GM21360 (cell line): ENCODE measurements at regions not wholly inside any gene's neighbourhood (a gene's known extent, or its start where the extent isn't known, plus 50 kb on each side); places are given as distances from the start of the nearest gene placed in this dataset.
"Not testable (repeated sequence)": the region's sequence is repeated elsewhere in the genome, so short reads cannot be mapped to it uniquely, and the experiment has no call there.

ENCODE experiments used
- ATAC-seq: cut with Tn5 transposase; IDR thresholded peaks from one replicate; pipeline ENCODE4 v1.9.1; 2021; ENCODE audit warnings: mild to moderate bottlenecking, moderate library complexity; ENCODE audit not compliant: unreplicated experiment

DNA sequence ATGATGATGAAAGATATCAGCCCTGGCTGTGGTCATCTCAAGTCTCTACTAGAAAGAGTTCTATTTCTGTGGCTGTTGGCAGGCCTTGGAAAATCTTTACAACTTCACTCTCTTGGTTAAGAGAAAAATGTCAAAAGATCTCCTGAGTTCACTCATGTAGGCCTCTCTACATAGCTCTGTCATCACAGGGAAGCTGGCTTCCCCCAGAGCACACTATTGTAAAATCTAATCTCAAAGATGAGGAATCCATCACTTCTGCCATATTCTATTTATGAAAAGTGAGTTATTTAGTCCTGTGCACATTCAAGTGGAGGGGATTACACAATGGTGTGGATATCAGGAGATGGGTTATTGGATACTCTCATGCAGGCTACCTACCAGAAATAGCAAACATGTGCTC, 388.4 kb upstream of the HS3ST1 start:
- ATAC-seq: no peak

DNA sequence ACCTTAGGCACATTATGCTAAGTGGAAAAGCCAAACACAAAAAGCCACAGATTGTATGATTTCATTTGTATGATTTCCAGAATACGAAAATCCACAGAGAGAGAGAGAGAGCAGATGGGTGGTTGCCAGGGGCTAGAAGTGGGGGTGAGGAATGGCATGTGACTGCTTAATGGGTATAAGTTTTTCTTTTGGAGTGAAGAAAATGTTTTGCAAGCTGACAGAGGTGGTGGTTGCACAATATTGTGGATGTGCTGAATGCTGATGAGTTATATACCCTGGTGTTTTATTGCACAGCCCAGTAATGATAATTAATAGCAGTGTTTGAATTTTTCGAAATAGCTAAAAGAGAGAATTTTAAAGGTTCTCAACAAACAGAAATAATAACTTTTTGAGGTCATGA, 386.1 kb upstream of the HS3ST1 start:
- no peak for ATAC-seq

DNA sequence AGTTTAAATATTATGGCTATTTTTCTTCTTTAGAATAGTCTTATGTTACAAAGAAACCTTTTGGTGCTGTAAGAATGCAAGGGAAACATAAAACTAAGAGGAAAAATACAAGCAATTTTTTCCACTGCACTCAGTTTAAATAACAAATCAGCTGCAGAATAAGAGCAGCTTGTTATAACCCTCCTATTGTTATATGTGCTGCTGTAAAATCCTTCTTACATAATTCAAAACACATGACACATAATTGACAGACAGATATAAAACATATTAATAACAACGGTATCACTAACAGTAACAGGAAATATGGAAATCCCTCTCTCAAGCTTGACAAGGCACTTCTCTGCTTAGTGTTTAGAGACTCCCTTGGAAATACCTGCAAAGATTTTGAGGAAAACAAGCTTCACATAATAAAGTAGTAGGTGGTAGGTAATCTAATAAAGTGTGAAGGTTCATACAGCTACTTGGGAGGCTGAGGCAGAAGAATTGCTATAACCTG, 385.3 kb upstream of the HS3ST1 start:
- ATAC-seq: no peak

DNA sequence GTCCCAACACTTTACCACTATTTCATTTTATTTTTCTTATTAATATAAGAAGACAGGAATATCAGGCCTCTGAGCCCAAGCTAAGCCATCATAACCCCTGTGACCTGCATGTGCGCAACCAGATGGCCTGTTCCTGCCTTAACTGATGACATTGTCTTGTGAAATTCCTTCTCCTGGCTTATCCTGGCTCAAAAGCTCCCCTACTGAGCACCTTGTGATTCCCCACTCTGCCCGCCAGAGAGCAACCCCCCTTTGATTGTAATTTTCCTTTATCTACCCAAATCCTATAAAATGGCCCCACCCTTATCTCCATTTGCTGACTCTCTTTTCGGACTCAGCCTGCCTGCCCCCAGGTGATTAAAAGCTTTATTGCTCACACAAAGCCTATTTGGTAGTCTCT, 382.8 kb upstream of the HS3ST1 start:
- ATAC-seq: not testable (repeated sequence)

DNA sequence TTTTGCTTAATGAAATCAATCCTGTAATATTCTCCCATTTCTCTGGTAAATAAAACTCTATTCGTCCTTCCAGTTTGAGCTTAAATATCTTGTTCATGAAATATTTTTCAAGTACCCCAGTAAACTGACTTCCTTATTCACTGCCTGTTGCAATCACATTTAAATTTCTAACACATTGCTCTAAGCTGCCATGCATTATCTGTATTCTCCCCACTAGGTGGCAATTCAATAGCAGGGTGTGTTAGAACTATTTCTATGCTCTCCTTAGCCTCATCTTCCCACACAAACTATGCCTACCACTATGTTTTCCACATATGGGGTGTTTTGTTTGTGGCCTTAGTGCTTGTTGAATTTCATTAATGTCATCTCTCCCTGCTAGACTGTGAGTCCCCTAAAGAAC, 377.1 kb upstream of the HS3ST1 start:
- peak; percentile 71 for ATAC-seq

DNA sequence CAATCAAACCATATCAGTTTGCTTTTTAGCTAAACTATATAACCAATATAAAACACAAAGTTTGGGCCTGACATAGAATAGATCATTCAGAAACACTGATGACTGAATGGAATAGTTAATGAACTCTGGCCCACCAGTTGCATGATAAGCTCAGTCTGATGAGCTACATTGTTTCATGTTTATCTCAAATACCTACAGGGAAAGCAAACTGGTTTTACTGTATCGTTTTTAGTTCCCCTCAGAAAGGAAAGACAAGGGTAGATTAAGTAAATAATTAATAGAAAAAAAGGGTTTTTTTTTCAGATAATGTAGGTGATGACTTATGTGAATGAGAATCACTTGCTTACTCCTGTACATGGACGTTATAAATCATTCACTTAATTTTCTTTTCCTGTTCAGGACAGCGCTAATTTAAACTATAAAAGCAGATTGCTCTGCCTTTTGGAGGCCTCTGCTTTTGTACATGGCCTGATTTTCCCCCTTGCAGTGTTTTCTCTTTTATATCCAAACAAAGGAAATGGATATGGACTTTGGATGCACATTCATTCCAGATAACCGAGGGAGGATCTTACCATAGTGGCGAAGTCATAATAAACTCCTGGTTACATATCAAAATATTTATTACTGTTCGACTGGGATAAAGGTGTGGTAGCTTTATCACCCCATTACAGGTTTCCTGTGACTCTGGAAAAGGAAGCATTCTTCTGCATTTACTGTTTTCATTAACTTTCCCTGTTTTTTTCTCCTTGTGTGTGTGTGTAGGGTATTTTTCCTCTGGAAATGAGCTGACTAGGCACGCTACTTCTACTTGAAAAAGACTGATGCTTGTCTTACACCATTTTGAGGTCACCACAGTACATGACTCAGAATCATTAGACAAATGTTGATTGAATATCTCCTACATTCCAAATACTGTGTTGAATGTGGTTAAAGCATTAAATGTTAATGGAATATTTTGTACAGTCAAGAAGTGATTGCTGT, 373.1 kb upstream of the HS3ST1 start:
- ATAC-seq: no peak

DNA sequence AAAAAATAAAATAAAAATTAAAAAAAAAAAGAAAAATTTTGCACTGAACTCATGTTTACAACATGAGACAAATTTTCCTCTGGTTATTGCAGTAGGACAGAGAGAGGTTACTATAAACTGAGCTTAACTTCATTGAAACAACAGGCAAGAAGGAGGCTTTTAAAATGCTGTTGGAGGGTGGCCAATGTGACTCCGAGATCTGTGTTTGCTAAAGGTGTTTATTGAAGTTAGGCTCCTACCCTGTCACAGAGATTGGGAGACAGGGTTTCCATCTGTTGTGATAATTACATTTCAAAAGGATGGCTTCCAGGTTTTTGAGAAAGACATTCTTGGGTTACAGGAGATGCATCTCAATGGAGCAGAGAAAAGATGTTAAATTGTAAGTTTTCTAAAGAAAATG, 370.5 kb upstream of the HS3ST1 start:
- no peak for ATAC-seq

DNA sequence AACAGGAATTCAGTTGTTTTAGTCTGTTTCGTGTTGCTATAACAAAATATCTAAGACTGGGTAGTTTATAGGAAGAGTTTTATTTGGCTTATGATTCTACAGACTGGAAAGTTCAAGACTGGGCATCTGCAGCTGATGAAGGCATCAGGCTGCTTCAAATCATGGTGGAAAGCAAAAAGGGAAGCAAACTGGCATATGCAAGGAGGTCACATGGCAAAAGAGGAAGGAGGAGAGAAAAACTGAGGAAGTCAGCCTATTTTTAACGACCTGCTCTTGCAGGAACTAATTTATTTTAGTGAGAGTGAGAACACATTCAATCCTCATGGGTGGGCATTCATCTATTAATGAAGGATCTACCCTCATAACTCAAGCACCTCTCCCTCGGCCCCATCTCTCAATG, 363.1 kb upstream of the HS3ST1 start:
- no peak for ATAC-seq

DNA sequence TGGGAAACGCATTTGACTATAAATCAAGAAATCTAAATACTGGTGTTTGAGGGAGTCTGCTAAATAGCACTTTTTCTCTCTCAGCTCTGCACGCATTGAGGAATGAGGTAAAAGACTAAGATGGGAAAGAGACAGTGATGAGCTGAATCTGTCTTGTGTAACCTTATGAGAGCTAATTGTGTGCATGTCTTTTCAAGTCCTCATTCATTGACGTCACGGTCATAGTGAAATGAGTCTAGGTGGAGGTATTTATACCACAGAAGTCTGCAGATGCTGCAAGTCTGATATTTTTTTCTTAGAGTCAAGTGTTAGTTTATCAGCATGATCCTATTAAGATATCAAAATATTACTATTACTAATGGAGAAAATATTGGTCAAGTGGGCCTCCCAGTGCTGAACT, 361.5 kb upstream of the HS3ST1 start:
- no peak for ATAC-seq

DNA sequence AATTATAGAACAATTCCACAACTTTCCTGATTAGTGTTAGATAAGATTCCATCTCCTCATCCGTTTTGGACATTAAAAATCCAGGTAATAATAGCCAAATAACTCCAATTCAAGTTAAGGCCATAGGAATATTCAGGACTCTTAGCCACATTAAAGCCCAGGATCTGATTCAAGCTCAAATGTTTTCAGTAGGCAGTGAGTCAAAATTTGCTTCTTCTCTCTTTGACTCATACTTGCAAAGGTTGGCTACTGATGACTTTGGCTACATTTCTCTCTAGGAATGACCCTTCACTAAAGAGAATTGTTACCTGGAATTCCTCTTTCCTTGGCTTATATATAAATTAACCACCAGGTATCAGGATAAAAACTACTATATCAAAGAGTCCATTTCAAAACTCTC, 354.9 kb upstream of the HS3ST1 start:
- no peak for ATAC-seq

DNA sequence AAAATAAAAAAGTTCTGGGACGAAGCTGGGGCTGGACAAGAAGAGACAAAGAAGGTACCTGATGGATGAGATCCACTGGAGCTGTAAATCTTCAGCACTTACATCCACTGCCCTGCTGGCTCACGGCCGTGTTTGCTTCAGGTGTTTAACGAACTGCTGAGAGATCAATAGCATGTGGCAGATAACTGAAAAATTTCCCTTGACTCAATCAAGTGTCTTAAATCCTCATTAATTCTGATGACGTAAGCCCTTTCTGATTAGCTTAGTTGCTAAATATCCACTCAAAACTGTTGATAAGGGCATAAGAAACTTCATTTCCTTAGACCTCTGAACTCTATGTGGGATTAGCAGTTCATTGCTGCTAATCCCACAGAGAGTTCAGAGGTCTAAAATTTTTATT, 354.2 kb upstream of the HS3ST1 start:
- no peak for ATAC-seq

DNA sequence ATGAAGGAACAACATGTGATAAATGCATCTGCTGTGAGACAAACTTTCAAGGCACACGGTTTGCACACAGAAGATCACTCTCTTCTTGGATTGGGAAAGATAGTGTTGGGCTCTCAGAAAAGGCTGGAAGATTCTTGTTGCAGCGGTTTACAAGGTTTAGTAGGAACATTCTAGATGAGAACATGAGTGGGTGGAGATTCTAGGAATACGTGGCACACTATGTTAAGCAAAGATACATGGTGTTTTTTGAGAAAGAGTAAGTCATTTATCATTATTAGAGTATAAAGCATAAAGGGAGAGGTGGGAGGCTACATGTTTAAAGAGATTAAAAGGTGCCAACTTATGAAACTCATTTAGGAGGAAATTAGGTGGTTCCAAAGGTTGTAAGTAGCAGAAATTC, 348.8 kb upstream of the HS3ST1 start:
- ATAC-seq: no peak

DNA sequence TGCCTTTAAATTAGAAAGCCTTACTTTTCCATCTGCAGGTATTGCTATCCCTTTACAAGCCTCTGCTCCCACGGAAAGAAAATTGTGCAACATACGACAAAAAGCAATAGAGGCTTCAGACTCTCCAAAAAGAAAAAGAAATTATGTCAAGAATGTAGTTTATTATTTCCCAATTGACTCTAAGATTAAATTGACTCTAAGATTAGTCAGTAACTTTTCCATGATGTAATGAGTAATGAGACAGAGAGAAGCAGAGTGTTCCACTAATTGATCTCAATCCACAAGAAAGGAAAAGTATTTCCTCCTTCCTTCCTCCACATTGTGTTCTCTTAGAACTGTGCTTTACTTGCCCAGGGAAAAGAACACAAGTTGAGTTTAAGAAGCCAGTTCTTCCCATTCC, 345.7 kb upstream of the HS3ST1 start:
- no peak for ATAC-seq

DNA sequence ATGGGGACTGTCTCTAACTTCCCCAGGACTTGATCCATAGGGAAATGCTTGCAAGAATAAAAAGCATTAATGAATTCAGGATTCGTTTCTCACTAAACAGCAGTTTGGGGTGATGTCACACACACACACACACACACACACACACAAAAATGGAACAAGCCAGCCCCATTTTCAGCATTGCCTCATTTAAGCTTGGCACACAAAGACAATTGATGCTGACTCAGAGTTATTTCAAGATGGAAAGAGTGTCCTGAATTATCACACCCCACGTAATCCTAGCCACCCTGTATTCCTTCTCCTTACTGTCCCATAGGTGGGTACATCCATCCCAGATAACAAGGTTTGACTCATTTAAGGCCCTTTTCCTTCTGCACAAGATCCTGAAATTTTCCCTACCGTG, 345.1 kb upstream of the HS3ST1 start:
- no peak for ATAC-seq

DNA sequence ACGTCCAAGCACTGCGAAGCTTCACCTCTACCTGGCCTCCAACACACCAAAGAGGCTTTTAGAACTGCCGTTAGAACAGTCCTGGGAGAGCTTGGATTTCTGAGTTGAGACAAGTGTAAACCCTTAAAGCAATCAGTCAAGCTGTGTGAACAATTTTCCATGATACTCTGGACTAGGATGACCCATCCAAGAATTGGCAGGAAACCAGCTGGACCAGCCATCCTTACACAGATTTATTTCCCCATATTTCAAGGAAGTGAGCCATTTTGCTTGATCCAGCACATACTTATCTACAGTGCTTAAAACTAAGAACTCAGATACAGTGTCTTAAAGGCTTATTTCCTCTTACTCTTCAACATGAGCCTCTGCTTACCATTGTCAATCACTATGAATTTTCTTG, 340.7 kb upstream of the HS3ST1 start:
- no peak for ATAC-seq

DNA sequence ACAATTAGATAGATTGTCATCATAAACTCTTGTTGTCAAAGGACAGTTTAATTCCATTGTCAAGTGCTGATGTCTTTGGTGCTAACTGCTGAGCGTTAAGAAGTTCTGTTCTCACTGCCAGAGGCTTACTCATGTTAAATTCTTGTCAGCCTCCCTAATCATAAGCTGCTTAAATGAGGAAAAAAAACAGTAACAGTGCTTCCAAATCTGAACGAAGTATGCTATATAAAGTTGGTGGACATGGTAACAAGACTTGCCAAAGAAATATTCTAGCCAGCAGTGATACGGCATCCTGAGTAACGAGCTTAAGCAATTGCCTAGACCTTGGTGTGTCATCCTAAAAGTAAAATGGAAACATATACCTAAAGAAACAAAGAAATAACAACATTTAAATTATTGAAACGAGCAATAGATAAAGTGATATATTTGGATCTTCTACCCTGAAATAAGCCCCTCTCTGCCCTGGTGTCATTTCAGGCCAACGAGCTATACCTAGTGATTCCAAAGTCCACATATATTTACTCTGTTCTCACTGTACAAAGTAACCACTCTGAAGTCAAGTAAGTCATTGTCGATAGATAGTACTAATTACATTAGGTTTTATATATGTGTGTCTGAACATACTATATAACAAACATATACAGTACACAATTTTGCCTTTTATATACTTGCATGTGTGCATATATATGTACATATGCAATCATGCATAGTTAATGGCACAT, 339.7 kb upstream of the HS3ST1 start:
- no peak for ATAC-seq

DNA sequence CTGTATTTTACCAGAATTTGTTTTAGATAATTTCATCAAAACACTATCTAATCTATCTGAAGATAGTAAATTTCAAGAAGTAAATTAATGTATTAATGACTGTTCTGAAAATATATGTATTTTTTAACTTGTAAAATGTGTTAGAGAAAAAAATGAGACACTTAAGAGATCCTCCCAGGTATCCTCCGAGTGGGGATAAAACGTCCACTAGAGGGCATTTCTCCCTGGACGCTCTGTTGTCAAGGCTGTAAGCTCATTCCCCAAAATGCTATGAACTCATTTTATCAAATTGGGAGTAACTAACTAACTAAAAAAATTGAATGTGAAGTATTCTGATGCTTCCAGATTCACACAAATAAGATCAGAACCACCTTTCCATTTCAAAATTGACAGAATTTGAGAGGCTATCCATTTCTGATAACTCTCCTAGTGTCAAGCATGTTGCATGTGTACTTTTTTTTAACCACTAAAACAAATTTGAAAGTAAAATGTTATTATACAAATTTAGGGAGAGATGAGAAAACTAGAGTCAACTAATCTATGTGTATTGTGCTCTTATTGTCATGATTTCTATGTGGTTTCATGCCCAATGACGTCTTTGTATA, 337.3 kb upstream of the HS3ST1 start:
- ATAC-seq: no peak

DNA sequence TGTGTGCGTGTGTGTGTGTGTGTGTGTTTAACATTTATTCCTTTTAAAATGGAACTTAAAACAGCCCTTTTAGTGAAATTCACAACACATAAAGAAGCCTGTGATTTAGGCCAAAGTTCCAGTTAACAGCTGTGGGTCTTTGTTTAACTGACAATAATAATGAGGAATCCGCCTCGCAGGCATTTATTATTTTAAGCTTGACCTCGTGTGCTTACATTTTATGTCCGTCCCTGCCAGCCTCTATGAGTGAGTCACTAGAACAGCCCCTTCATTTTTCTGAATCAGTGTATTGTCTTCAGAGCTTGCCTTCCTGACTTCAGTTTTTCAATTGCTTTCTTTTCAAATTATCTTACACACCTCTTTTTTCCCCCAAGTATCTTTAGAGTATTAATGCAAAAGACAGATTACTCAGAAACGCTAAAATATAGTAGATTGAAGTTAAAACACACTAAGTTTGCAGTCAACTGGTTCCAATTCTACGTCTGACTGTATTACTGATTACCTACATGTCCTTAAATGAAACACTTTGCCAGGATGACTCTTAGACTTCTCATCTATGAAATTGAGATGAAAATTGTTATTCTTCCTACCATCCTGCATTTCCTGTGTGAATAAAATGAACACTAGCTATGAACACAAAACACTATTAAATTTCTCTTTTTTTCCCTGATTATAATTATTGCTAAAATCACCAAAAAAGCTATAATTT, 319.6 kb upstream of the HS3ST1 start:
- no peak for ATAC-seq

DNA sequence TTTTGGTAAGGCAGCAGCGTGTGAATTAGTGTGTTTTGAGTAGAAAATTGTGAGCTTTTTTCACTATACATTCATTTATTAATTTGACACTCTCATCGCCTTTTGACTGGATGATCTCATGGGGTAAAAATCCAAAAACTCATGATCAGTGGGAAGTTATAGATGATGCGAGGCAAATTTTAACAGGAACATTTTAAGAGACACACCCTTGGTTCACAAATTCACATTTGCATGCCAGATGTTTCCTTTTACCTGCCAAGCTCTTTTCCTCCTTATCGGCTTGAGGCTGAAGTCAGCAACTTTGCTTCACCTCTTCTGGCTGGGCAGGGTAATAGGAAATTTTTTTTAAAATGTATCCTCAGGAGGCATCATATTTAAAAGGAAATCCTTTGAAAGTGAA, 318.0 kb upstream of the HS3ST1 start:
- no peak for ATAC-seq

DNA sequence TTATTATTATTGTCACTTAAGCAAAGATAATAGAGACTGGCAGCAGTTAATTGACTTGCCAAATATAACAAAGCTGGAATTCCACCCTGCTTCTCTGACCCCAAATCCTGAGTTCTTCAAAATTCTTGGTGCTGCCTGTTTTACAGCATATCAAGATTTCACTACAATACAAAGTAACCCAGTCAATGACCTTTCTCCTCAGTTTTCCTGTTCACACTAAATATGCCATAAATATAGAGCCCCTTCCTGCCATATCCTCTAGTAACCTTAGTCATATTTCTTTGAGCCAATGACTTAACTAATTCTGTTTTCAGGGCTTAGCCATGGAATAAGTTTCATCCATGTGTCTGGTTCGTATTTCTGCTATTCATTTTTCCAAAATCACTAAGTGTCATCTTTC, 315.3 kb upstream of the HS3ST1 start:
- no peak for ATAC-seq

DNA sequence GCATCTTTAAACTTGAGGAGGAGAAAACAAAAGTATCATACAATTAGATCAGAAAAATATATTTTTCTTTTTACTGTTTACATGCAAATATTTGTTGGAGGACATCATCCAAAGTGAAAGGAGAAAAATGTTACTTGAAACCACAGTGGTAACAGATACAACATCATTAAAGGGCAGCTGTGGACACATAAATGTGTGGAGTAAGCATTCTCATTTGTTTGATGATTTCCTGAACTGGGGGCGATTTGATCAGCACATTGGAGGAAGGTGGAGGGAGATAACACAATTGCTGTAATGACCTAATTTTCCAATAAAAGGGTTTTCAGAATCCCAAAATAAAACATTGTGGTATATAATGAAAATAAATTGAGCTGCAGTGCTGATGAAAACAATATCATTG, 314.5 kb upstream of the HS3ST1 start:
- no peak for ATAC-seq
